GM10266 (cell line): ENCODE measurements at regions not wholly inside any gene's neighbourhood (a gene's known extent, or its start where the extent isn't known, plus 50 kb on each side); places are given as distances from the start of the nearest gene placed in this dataset.

Experiments
- DNase-seq: peaks from one replicate; pipeline ENCODE4 v3.0.0; 2012; ENCODE audit errors: extremely low spot score
- CTCF ChIP-seq: IDR thresholded peaks from 2 replicates; pipeline ENCODE4 v1.5.1; 2012; ENCODE audit warnings: mild to moderate bottlenecking, low read depth; ENCODE audit not compliant: control insufficient read depth, insufficient read depth; ENCODE audit errors: missing control alignments

- no peak for TF ChIP-seq CTCF
- DNase-seq, result no peak
These were observed 218.1 kb upstream of the SKOR2 start for GRCh38 chr18:47469576-47469975.

GRCh38 chr18:47461977-47462376 is 210.5 kb upstream of the SKOR2 start:
- DNase-seq, result no peak
- TF ChIP-seq CTCF, result no peak

- TF ChIP-seq CTCF, result no peak
- no peak for DNase-seq
These were observed 210.0 kb upstream of the SKOR2 start for GRCh38 chr18:47461406-47461948.

- no peak for DNase-seq
- TF ChIP-seq CTCF, result no peak
These were observed 207.0 kb upstream of the SKOR2 start for GRCh38 chr18:47458483-47458882.

GRCh38 chr18:47457614-47458013 is 206.2 kb upstream of the SKOR2 start:
- TF ChIP-seq CTCF, result no peak
- DNase-seq, result no peak

- TF ChIP-seq CTCF, result no peak
- DNase-seq, result no peak
These were observed 201.6 kb upstream of the SKOR2 start for GRCh38 chr18:47453038-47453437.

- no peak for DNase-seq
- no peak for TF ChIP-seq CTCF
These were observed 197.5 kb upstream of the SKOR2 start for GRCh38 chr18:47448956-47449355.
